Activated CD4-positive, alpha-beta T cell treated with anti-CD3 and anti-CD28 coated beads, Interleukin-2, amount 10 ng/mL, durations not matched to agents 7 days and 5 days (primary cell): ENCODE measurements at regions not wholly inside any gene's neighbourhood (a gene's known extent, or its start where the extent isn't known, plus 50 kb on each side); places are given as distances from the start of the nearest gene placed in this dataset.

Experiments used
- CTCF ChIA-PET: fragments of 350-600 bp; sonication (Branson Sonifier 250); formaldehyde crosslinking; loops from one replicate; lab custom pipeline; 2021; ENCODE audit warnings: antibody characterized with exemption; lab: Charles Lee
- POLR2A ChIA-PET: fragments of 350-600 bp; sonication (Branson Sonifier 250); formaldehyde crosslinking; loops from one replicate; lab custom pipeline; 2021; ENCODE audit warnings: antibody characterized with exemption; lab: Charles Lee
- DNase-seq: peaks from one replicate; pipeline ENCODE4 v3.0.0-alpha.2; 2020
- H3K27ac Mint-ChIP-seq: one replicate; pipeline ENCODE4 v1.8.0; 2021; ENCODE audit warnings: mild to moderate bottlenecking, moderate library complexity, mixed read lengths
- H3K27me3 Mint-ChIP-seq: one replicate; pipeline ENCODE4 v1.8.0; 2021; ENCODE audit warnings: mixed read lengths
- H3K36me3 Mint-ChIP-seq: one replicate; pipeline ENCODE4 v1.8.0; 2021; ENCODE audit warnings: low read depth, mixed read lengths
- H3K4me1 Mint-ChIP-seq: one replicate; pipeline ENCODE4 v1.8.0; 2021; ENCODE audit warnings: mixed read lengths
- H3K4me3 Mint-ChIP-seq: one replicate; pipeline ENCODE4 v1.8.0; 2021; ENCODE audit warnings: mild to moderate bottlenecking, moderate library complexity, mixed read lengths
- H3K9me3 Mint-ChIP-seq: one replicate; pipeline ENCODE4 v1.8.0; 2021; ENCODE audit warnings: mixed read lengths

DNA sequence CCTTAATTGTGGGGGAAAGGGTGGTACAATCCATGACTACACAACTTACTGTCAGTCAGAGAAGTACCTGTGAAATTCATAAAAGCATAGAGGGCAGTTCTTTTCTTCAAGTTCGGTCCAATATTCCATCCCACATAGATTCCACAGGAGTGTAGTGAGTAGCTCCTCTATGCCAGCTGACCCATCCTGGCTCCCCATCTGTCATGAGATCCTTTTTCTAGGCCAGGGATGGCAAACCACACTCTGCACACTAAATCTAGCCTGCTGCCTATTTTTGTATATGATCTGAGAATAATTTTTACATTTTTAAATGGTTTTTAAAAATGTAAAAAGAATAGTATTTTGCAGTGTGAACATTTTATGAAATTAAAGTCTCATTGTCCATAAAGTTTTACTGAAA, 107.0 kb upstream of the TSPAN2 start:
- no peak for DNase-seq
- Mint-ChIP-seq H3K27ac (no peak overlapping the region), H3K36me3 (no peaks in the 10 kb centered on the region), H3K4me3 (no peak overlapping the region), H3K4me1 (no peaks in the 10 kb centered on the region), H3K27me3 (peaks cover 14% of the 10 kb centered on the region), H3K9me3 (no peaks in the 10 kb centered on the region)
- CTCF ChIA-PET: no interaction called here
- POLR2A ChIA-PET: no interaction called here

GRCh38 chr1:115194506-115194905, 105.2 kb upstream of the TSPAN2 start:
- Mint-ChIP-seq H3K36me3 (no peaks in the 10 kb centered on the region), H3K9me3 (no peaks in the 10 kb centered on the region), H3K4me1 (no peaks in the 10 kb centered on the region), H3K27me3 (peaks cover 8% of the 10 kb centered on the region), H3K27ac (no peak overlapping the region), H3K4me3 (no peak overlapping the region)
- ChIA-PET POLR2A (no interaction called here), CTCF (interaction anchor here (1.6 kb wide), 1 partner anchor 11 kb away, joined by 4 read pairs; no protein-coding TSS in a partner anchor)
- no peak for DNase-seq

GRCh38 chr1:115193046-115193828, 103.9 kb upstream of the TSPAN2 start:
- no peak overlapping the region for H3K4me3 Mint-ChIP-seq
- H3K9me3 Mint-ChIP-seq: no peaks in the 10 kb centered on the region
- no peak overlapping the region for H3K27ac Mint-ChIP-seq
- no peaks in the 10 kb centered on the region for H3K4me1 Mint-ChIP-seq
- H3K27me3 Mint-ChIP-seq: peaks cover 8% of the 10 kb centered on the region
- CTCF ChIA-PET: interaction anchor here (0.6 to 1.6 kb wide), 2 partner anchors 10 to 145 kb away, joined by 3 to 4 read pairs; no protein-coding TSS in a partner anchor
- POLR2A ChIA-PET: no interaction called here
- no peaks in the 10 kb centered on the region for H3K36me3 Mint-ChIP-seq
- DNase-seq: no peak

GRCh38 chr1:115192200-115192767, 103.0 kb upstream of the TSPAN2 start:
- Mint-ChIP-seq H3K4me3 (no peak overlapping the region), H3K36me3 (no peaks in the 10 kb centered on the region), H3K27me3 (peaks cover 4% of the 10 kb centered on the region), H3K4me1 (no peaks in the 10 kb centered on the region), H3K9me3 (no peaks in the 10 kb centered on the region), H3K27ac (no peak overlapping the region)
- CTCF ChIA-PET: no interaction called here
- POLR2A ChIA-PET: no interaction called here
- DNase-seq: no peak

DNA sequence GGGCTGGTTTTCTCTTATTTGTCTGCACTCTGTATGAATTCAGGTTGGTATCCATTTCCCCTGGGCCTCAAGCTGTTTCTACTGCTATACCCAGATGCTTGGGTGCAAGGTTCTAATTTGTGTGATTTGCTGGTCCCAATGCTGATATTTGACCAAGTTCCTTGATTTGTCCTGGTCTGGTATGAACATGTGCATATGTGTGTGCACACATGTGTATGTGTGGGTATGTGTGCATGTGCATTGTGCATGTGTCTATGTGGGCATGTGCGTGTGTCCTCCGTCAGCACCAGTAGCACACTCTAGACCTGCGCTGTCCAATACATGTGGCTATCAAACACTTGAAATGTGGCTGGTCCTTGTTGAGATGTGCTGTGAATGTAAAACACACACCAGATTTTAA, 102.4 kb upstream of the TSPAN2 start:
- no peaks in the 10 kb centered on the region for H3K9me3 Mint-ChIP-seq
- no peak overlapping the region for H3K4me3 Mint-ChIP-seq
- DNase-seq: no peak
- POLR2A ChIA-PET: no interaction called here
- H3K27me3 Mint-ChIP-seq: peaks cover 4% of the 10 kb centered on the region
- no peak overlapping the region for H3K27ac Mint-ChIP-seq
- CTCF ChIA-PET: no interaction called here
- no peaks in the 10 kb centered on the region for H3K36me3 Mint-ChIP-seq
- no peaks in the 10 kb centered on the region for H3K4me1 Mint-ChIP-seq

- ChIA-PET CTCF (no interaction called here), POLR2A (no interaction called here)
- no peaks in the 10 kb centered on the region for H3K9me3 Mint-ChIP-seq
- H3K4me3 Mint-ChIP-seq: no peak overlapping the region
- H3K36me3 Mint-ChIP-seq: no peaks in the 10 kb centered on the region
- H3K4me1 Mint-ChIP-seq: no peaks in the 10 kb centered on the region
- peaks cover 4% of the 10 kb centered on the region for H3K27me3 Mint-ChIP-seq
- no peak overlapping the region for H3K27ac Mint-ChIP-seq
- DNase-seq: no peak
Measured at GRCh38 chr1:115190540-115191170, 101.4 kb upstream of the TSPAN2 start.

DNA sequence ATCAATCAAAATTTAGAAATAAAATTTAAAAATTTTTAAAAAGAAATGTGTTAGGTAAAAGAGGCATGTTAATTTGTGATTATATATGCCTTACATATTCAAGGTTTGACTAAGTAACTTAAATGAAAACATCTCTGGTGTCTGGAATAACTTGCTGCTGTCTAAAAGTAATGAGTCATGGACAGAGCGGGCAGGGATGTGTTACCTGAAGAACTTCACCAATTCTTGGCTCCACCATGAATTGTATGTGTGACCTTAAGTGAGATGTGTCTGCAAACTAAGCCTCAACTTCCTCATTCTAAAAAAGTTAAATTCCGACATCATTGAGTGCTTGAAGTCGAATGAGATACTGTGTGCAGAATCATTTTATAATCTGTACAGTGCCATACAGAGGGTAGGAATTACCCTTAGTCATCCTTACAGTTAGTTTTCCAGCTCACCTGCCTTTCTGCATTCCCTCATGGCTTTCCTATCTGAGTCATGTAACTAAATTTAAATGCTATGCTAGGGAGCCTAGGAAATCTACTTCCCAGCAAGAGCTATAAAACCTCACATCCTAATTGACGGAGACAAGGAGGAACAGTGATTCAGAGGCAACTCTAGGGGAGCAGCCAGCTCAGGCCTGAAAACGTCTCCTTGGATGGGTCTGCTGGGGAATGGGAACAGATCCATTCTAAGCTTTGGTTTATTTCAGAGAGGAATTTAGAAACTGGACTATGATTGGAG, 100.7 kb upstream of the TSPAN2 start:
- ChIA-PET POLR2A (no interaction called here), CTCF (no interaction called here)
- H3K9me3 Mint-ChIP-seq: no peaks in the 10 kb centered on the region
- H3K4me1 Mint-ChIP-seq: no peaks in the 10 kb centered on the region
- no peak overlapping the region for H3K4me3 Mint-ChIP-seq
- DNase-seq: no peak
- no peaks in the 10 kb centered on the region for H3K36me3 Mint-ChIP-seq
- H3K27ac Mint-ChIP-seq: no peak overlapping the region
- peaks cover 4% of the 10 kb centered on the region for H3K27me3 Mint-ChIP-seq

DNA sequence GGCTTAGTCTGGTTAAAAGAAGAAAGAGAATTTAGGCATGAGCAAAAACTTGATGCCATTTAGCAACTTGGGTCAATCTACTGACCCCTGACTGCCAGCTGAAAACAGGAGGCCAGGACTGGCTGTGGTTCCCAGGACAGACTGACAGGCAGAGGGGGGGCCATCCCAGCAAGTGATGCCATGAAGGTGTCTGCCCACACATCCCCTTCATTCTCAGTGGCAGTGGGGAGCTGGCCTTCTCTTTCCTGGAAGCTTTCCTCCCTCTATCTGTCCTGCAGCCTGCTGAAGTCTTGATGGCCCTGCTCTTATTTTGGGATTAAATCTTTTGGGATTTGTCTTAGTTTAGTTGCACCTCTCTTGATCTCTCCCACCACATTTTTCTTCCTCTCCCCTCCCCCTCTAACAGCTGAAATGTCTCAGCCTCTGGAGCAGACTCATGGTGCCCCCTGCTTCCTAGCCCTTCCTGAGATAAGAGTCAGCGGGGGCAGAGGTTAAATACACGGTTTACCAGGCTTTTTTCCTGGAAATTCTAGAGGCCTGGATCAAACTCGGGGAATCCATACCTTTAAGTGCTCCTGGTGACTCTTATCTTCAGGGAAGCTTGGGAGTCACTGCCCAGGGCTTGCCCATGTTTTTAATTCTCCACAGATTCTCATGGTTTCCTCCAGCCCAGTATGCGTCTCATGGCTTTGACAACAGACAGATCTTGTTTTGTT, 99.5 kb upstream of the TSPAN2 start:
- ChIA-PET CTCF (no interaction called here), POLR2A (no interaction called here)
- Mint-ChIP-seq H3K27ac (no peak overlapping the region), H3K4me1 (peaks cover 3% of the 10 kb centered on the region), H3K9me3 (no peaks in the 10 kb centered on the region), H3K36me3 (no peaks in the 10 kb centered on the region), H3K27me3 (peaks cover 4% of the 10 kb centered on the region), H3K4me3 (no peak overlapping the region)
- DNase-seq: no peak

DNA sequence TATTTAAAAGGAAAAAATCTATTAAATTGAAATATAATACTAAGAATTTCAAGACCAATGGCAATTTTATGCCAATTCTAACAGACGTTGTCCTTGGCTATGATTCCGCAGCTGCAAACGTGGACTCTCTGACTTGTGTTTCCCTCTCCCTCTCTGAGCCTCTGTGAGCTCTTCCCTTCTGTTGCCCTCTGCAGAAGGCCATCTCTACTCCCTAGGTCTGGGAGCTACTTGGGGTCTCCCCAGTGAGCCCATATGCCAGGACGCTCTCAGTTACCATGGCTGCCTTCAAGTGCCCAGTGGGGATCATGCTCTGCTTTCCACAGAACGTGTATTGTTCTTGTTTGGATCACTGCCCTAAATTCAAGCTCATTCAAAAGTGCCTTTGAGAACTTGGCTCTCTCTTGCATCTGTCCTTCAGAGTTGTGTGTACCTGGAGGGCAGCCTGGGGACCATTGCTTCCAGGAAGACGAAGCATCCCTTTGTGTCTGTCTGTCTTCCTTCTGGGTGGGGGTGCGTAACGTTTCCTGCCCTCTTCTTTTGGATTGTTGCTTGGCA, 97.5 kb upstream of the TSPAN2 start:
- H3K27me3 Mint-ChIP-seq: peaks cover 4% of the 10 kb centered on the region
- CTCF ChIA-PET: interaction anchor here (1.0 kb wide), 1 partner anchor 11 kb away, joined by 3 read pairs; no protein-coding TSS in a partner anchor
- H3K4me1 Mint-ChIP-seq: peaks cover 3% of the 10 kb centered on the region
- no peaks in the 10 kb centered on the region for H3K9me3 Mint-ChIP-seq
- POLR2A ChIA-PET: no interaction called here
- no peak overlapping the region for H3K4me3 Mint-ChIP-seq
- no peaks in the 10 kb centered on the region for H3K36me3 Mint-ChIP-seq
- no peak overlapping the region for H3K27ac Mint-ChIP-seq
- DNase-seq: no peak

DNA sequence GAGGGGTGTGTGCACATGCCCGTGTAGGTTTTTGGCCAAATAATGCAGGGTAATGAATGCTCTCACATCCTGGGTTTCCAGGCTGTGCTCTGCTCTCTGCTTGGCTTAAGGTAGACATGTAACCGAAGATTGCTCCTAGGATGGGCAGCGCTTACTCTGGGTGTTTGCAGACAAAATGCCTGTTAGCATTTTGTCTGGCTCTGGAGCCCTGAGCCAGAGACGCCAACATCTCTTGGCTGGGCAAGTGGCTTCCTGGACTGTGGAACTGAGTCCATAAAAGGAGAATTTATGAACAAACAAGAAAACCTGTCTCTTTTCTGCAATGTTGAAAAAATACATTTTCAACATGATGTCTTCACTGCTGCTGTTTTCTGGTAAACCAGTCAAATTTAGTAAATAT, 96.0 kb upstream of the TSPAN2 start:
- Mint-ChIP-seq H3K27ac (no peak overlapping the region), H3K4me1 (peaks cover 3% of the 10 kb centered on the region), H3K36me3 (no peaks in the 10 kb centered on the region), H3K4me3 (no peak overlapping the region), H3K9me3 (no peaks in the 10 kb centered on the region), H3K27me3 (peaks cover 3% of the 10 kb centered on the region)
- DNase-seq: no peak
- CTCF ChIA-PET: no interaction called here
- POLR2A ChIA-PET: interaction anchor here (0.6 kb wide), 1 partner anchor 12 kb away, joined by 3 read pairs; no protein-coding TSS in a partner anchor

DNA sequence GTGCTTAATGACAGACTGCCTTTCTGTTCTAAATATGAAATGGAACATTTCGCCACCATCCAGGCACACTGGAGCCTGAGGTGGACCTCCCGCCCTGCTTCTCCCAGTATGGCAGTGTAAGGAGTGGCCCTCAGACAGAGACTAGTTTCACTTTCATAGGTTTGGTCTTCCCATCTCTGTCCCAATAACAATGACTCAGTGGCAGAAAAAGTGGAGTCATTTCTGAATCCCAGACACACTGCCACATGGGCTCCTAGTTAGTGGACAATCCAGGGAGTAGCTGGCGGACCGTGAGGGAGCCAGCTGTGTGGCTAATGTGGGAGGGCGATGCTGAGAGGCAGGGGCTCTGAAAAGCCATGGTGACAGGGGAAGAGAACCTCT, 95.6 kb upstream of the TSPAN2 start:
- CTCF ChIA-PET: no interaction called here
- no peak overlapping the region for H3K27ac Mint-ChIP-seq
- no peaks in the 10 kb centered on the region for H3K36me3 Mint-ChIP-seq
- peaks cover 3% of the 10 kb centered on the region for H3K4me1 Mint-ChIP-seq
- H3K9me3 Mint-ChIP-seq: no peaks in the 10 kb centered on the region
- H3K4me3 Mint-ChIP-seq: no peak overlapping the region
- H3K27me3 Mint-ChIP-seq: no peaks in the 10 kb centered on the region
- POLR2A ChIA-PET: interaction anchor here (0.6 kb wide), 1 partner anchor 13 kb away, joined by 3 read pairs; no protein-coding TSS in a partner anchor
- no peak for DNase-seq
